GM12878 (cell line): ENCODE measurements at regions not wholly inside any gene's neighbourhood (a gene's known extent, or its start where the extent isn't known, plus 50 kb on each side); places are given as distances from the start of the nearest gene placed in this dataset.

Source experiments
- FOXK2 ChIP-seq: fragments of 450-650 bp; IDR thresholded peaks from 2 replicates; pipeline ENCODE4 v1.6.1; 2017; ENCODE audit warnings: mild to moderate bottlenecking, moderate library complexity
- MTA3 ChIP-seq: IDR thresholded peaks from 2 replicates; pipeline ENCODE4 v1.6.1; 2012; ENCODE audit warnings: low read length, inconsistent platforms, borderline replicate concordance

GRCh38 chr3:94251566-94251965, 188.7 kb downstream of the NSUN3 start:
- TF ChIP-seq FOXK2 (no peak), MTA3 (no peak)
